GM21381 (cell line): ENCODE measurements at regions not wholly inside any gene's neighbourhood (a gene's known extent, or its start where the extent isn't known, plus 50 kb on each side); places are given as distances from the start of the nearest gene placed in this dataset.

Experiments
- ATAC-seq: cut with Tn5 transposase; IDR thresholded peaks from one replicate; pipeline ENCODE4 v1.9.1; 2021; ENCODE audit warnings: mild to moderate bottlenecking, moderate library complexity; ENCODE audit not compliant: unreplicated experiment

DNA sequence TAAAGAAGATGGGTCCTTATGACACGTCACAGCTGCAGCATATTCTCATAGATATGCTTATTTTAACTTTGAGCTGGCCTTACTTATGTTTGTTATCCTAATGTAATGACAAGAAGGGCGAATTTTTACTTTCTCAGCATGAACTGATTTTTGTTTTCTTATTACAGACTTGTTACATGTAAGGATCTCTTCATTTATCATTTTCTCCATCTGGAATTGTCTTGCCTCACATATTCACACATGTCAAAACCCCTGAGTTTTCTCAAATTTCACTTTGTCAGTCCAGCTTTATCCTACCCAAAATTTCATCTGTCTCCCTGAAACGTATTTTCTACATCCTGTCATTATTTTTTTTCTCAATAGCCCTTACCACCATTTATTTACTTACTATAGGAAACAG lies 1774.0 kb upstream of the PRR20A start:
- no peak for ATAC-seq

- no peak for ATAC-seq
Observed at GRCh38 chr13:55394470-55394869, 1746.2 kb upstream of the PRR20A start.

GRCh38 chr13:55402870-55403269 lies 1737.8 kb upstream of the PRR20A start:
- no peak for ATAC-seq

- ATAC-seq: no peak
Observed at GRCh38 chr13:55403887-55404487, 1736.7 kb upstream of the PRR20A start.

GRCh38 chr13:55410398-55411330 lies 1730.1 kb upstream of the PRR20A start:
- ATAC-seq: no peak

DNA sequence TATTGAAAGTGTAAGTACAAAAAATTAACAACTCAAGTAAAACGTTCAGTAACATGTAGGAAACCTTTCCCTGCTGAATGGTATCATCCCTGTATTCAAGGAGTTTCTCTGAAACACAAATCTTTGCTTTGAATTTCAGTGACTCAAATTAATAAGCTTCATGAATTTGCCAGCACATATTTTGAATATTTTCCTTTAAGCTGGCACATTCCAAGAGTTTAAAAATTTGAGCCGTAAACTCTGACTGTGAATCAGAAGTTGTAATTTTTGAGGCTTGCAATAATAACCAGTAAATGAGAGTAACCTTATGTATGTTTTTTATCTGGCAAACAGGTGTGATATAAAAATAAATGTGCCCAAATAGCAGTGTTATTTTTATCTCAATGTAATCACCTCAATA lies 1722.6 kb upstream of the PRR20A start:
- ATAC-seq: no peak

GRCh38 chr13:55432814-55433213 lies 1707.9 kb upstream of the PRR20A start:
- ATAC-seq: no peak

GRCh38 chr13:55437162-55437561 lies 1703.6 kb upstream of the PRR20A start:
- no peak for ATAC-seq

DNA sequence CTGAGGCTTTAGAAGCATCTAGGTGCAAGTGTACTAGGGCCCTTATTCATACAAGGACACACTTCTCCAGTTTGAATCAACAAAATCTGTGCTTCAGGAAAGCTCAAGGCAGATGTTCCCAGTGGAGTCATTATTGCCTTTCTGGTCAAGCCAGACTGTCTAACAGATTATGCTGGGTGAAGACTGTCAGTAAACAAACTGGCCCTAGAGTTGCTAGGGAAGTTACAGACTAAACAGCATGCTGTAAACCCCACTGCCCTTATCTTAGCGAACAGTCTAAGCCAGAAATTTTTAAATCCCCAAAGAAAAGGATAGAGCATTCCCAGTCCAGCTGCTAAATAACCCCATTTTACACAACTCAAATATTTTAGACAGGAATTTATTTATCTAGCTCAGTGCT lies 1701.3 kb upstream of the PRR20A start:
- ATAC-seq: no peak

DNA sequence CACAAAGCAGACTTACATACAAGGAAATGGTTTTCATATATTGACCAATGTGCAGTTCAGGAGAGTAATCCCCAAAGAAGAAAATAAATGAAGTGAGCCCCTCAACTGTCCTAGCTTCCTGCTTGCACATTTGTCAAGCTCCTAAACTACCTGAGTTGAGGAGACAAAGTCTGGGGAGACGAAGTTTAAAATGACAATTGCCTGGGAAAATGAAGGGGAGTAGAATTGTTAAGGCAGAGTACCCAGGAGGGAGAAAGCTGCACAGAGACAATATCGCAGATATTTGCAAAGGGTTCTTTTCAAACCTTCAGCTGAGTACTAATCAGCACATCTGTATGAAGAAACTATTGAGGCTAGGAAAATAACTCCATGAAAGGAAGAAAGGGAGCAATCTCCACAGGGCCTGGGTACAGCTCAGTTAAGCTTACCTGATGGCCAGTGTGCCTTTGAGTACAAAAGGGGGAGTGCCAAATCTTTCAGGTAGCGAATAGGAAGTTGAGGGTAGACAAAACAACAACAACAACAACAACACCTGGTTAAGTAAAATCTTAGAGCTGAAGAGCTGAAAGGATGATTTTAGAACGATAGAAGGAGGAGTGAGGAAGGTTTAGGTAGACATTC lies 1700.1 kb upstream of the PRR20A start:
- ATAC-seq: no peak

DNA sequence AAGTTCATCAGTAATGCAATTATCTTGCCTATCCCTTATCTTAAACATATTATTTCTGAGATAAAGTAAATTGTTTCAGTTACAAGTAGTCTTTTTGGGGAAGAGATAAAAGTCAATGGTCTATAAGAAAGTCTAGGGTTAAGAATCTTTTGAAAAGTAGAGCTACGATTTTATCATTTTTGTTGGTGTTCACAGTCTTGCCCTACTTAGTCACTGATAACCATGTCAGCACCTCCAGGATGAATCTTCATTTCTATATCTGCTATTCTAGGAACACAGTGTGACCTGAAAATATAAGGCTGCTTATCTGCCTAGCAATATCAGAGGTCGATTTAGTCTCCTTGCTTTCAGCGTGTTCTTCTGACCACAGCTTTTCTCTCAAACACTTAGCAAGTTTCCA lies 1676.5 kb upstream of the PRR20A start:
- ATAC-seq: no peak

- ATAC-seq: no peak
Observed at GRCh38 chr13:55467476-55467875, 1673.2 kb upstream of the PRR20A start.

DNA sequence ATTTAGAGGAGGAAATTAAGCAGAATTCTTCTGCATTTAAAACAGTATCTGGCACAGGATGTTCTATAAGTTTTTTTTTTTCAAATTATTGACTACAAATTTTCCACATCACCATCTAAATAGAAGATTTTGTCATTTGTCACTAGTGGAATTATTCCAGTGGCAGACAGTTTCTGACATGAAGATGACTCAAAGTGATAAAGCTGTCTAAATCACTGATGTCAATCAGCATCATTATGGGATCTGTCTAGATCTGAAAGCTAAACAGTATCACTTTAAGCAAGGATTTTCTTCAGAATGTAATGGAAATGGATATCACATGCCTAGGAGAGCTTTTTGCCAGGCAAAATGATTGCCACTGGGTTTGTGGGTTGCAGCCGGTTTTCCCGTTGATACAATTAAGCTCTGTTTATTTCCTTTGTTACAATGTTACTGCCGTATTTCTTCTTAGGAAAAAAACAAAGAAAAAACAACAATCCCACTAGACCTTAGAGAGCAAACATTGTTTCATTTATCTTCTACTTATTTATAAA lies 1657.0 kb upstream of the PRR20A start:
- no peak for ATAC-seq

- ATAC-seq: no peak
Observed at GRCh38 chr13:55493297-55493696, 1647.4 kb upstream of the PRR20A start.

GRCh38 chr13:55497486-55497885 lies 1643.2 kb upstream of the PRR20A start:
- ATAC-seq: no peak

- no peak for ATAC-seq
Observed at GRCh38 chr13:55500694-55501093, 1640.0 kb upstream of the PRR20A start.

DNA sequence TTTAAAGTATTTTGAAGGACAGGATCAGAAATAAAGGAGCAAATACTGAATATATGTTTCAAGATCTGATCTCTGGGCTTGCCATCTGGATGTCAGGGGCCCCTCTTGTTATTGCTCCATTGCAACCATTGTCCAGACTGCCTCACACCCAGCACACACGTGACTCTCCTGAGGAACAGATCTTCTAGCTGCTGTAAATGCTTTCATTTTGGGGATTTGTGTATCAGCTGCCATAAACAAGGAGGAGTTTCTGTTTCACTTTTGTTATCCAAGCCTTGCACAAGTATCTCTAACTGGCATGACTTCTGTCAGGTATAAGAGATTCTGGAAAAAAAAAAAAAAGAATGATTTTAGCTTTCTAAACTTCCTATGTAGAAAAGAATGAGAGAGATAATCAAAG lies 1624.1 kb upstream of the PRR20A start:
- no peak for ATAC-seq

DNA sequence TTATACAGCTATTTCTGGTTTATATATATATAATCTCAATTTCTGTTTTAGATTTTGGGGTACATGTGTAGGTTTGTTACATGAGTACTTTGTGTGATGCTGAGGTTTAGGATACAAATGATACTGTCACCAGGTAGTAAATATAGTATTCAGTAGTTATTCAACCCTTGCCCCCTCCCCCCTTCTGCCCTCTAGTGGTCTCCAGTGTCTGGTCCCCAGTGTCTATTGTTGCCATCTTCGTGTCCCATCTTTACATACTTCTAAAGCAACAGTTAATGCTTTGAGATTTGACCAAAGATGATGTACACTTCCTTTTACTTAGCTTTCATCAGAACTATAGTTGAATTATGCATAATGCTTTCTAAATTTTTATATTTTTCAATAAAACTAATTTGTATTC lies 1623.4 kb upstream of the PRR20A start:
- ATAC-seq: no peak

DNA sequence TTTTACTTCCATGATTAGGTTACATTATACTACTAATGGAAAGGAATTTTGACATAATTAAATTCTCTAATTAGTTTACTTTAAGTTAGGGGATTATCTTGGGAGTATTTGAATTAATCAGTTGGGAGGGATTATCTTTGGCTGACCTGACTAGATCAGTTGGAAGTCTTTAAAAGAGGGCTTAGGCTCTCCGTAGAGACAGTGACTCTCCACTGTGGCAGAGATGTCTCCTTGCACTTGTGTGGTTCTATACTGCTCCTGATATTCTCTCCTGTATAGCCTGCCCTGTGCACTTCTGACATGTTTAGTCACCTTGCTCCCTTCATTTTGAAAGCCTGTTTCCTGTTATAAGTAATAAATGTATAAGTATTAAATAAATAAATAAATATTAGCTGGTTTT lies 1612.3 kb upstream of the PRR20A start:
- no peak for ATAC-seq

DNA sequence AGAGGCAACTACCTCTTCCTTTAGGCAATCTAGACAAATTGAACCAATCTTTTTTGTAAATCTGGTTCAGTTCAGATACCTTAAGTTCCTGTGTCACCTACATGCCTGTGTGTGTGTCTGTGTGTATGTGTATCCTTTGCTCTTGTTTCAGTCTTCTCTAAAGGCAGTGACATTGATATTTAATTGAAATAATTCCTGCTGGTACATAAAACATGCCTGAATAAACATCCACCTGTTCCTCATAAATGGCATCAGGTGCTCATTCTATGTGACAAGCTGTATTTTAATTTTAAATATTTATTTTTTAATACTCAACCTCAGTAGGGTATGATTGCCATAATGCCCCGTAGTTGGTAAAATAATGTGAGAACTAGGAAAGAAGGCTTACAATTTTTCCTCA lies 1606.4 kb upstream of the PRR20A start:
- ATAC-seq: no peak

DNA sequence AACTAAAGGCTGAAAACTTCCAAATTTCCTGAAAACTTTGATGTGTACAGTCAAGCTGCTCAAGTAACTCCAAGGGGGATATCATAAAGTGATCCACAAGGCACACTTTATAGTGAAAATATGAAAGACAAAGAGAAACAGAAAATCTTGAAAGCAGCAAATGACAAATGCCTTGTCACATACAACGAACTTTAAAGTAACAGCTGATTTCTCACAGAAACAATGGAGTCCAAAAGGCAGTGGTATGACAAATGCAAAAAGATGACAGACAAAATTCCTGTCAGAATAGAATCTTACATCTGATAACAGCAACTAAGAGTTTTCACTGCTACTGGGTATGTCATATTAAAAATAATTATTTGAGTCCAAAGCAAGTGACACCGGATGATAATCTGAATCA lies 1602.3 kb upstream of the PRR20A start:
- ATAC-seq: no peak

DNA sequence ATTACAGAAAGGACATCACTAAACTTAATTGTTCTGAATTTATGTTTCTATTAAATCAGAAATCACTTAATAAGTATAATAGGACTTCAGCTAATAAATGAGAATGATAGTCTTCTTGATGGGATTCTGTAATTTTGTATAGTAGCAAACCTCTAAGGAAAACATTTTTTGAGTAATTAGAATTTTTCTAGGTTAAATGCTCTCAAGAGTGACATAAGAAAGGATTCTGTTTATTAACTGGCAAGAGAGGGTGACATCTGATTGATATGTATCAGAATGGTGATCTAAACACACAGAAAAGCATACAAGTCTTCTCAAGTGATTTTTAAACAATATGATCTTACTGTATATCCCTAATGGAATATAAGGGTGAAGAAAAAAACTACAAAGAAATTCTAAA lies 1597.7 kb upstream of the PRR20A start:
- ATAC-seq: no peak
